Mesenchymal stem cell (in vitro differentiated cells and primary cell): ENCODE measurements at regions not wholly inside any gene's neighbourhood (a gene's known extent, or its start where the extent isn't known, plus 50 kb on each side); places are given as distances from the start of the nearest gene placed in this dataset.

Experiments used
- DNase-seq: peaks from one replicate; pipeline ENCODE4 v3.0.0-alpha.2; 2013
- H2AFZ ChIP-seq: one replicate; pipeline ENCODE4 v1.6.1; 2013; ENCODE audit warnings: low read depth, mild to moderate bottlenecking, control low read depth, inconsistent platforms, low read length, moderate library complexity
- H2AK5ac ChIP-seq: 2 replicates; pipeline ENCODE4 v1.6.1; 2013; ENCODE audit warnings: low read length, moderate library complexity, mild to moderate bottlenecking, inconsistent platforms; ENCODE audit not compliant: severe bottlenecking
- H2BK120ac ChIP-seq: one replicate; pipeline ENCODE4 v1.6.1; 2013; ENCODE audit warnings: low read depth, mild to moderate bottlenecking, inconsistent platforms, low read length, moderate library complexity
- H2BK12ac ChIP-seq, 2 experiments: one replicate each; pipeline ENCODE4 v1.6.1; 2013; ENCODE audit warnings: inconsistent platforms in 2 of 2, low read length in 2 of 2, mild to moderate bottlenecking in 2 of 2, moderate library complexity in 2 of 2, control low read depth in 1 of 2
- H2BK15ac ChIP-seq: one replicate; pipeline ENCODE4 v1.6.1; 2013; ENCODE audit warnings: mild to moderate bottlenecking, low read depth, inconsistent platforms; ENCODE audit not compliant: poor library complexity, severe bottlenecking
- H2BK5ac ChIP-seq: 2 replicates; pipeline ENCODE4 v1.6.1; 2013; ENCODE audit warnings: low read depth, mild to moderate bottlenecking, low read length, control low read depth, inconsistent platforms; ENCODE audit not compliant: poor library complexity, severe bottlenecking
- H3K14ac ChIP-seq, 2 experiments: one replicate each; pipeline ENCODE4 v1.6.1; 2013; ENCODE audit warnings: inconsistent platforms in 2 of 2, low read length in 2 of 2, control low read depth in 1 of 2, mild to moderate bottlenecking in 1 of 2, moderate library complexity in 1 of 2
- H3K18ac ChIP-seq, 2 experiments: one replicate each; pipeline ENCODE4 v1.6.1; 2013; ENCODE audit warnings: inconsistent platforms in 2 of 2, low read length in 2 of 2, control low read depth in 1 of 2, low read depth in 1 of 2, mild to moderate bottlenecking in 1 of 2
- H3K23ac ChIP-seq, 2 experiments: one replicate each; pipeline ENCODE4 v1.6.1; 2013; ENCODE audit warnings: inconsistent platforms in 2 of 2, low read length in 2 of 2, mild to moderate bottlenecking in 2 of 2, moderate library complexity in 2 of 2, control low read depth in 1 of 2
- H3K27ac ChIP-seq: 2 replicates; pipeline ENCODE4 v1.5.1; 2013; ENCODE audit warnings: mild to moderate bottlenecking, moderate library complexity, low read length, control low read depth, inconsistent platforms; ENCODE audit not compliant: poor library complexity, severe bottlenecking
- H3K27me3 ChIP-seq, 2 experiments: 2 replicates each; pipeline versions ENCODE4 v1.6.1 to v1.7.0; 2013; ENCODE audit warnings: low read length in 2 of 2, mild to moderate bottlenecking in 2 of 2, moderate library complexity in 2 of 2, control low read depth in 1 of 2, inconsistent platforms in 1 of 2; ENCODE audit not compliant: control insufficient read depth in 1 of 2, insufficient read depth in 1 of 2
- H3K36me3 ChIP-seq, 2 experiments: 2 replicates each; pipeline versions ENCODE4 v1.6.1 to v1.7.0; 2013; ENCODE audit warnings: low read length in 2 of 2, control low read depth in 1 of 2, inconsistent platforms in 1 of 2, low read depth in 1 of 2, mild to moderate bottlenecking in 1 of 2; ENCODE audit not compliant: insufficient read depth in 2 of 2, control insufficient read depth in 1 of 2
- H3K4ac ChIP-seq, 2 experiments: one replicate each; pipeline ENCODE4 v1.6.1; 2013; ENCODE audit warnings: inconsistent platforms in 2 of 2, low read length in 2 of 2, mild to moderate bottlenecking in 2 of 2, moderate library complexity in 2 of 2, control low read depth in 1 of 2, low read depth in 1 of 2
- H3K4me1 ChIP-seq: 2 replicates; pipeline ENCODE4 v1.6.1; 2013; ENCODE audit warnings: low read depth, low read length, control low read depth; ENCODE audit not compliant: control insufficient read depth, insufficient read depth
- H3K4me2 ChIP-seq: 2 replicates; pipeline ENCODE4 v1.6.1; 2013; ENCODE audit warnings: low read length, mild to moderate bottlenecking, inconsistent platforms; ENCODE audit not compliant: poor library complexity, severe bottlenecking
- H3K4me3 ChIP-seq, 2 experiments: 2 replicates each; pipeline versions ENCODE4 v1.5.1 to v1.7.0; 2013; ENCODE audit warnings: low read length in 2 of 2, mild to moderate bottlenecking in 2 of 2, control low read depth in 1 of 2, low read depth in 1 of 2; ENCODE audit not compliant: insufficient read depth in 1 of 2
- H3K79me1 ChIP-seq: replicated peaks from 2 replicates; pipeline ENCODE4 v1.6.1; 2013; ENCODE audit warnings: mild to moderate bottlenecking, control low read depth, low read length, inconsistent platforms; ENCODE audit not compliant: poor library complexity, severe bottlenecking
- H3K9ac ChIP-seq: 2 replicates; pipeline ENCODE4 v1.7.0; 2013; ENCODE audit warnings: mild to moderate bottlenecking, low read length, moderate library complexity
- H3K9me3 ChIP-seq: 2 replicates; pipeline ENCODE4 v1.7.0; 2013; ENCODE audit warnings: mild to moderate bottlenecking, low read length; ENCODE audit not compliant: control insufficient read depth
- H4K8ac ChIP-seq: one replicate; pipeline ENCODE4 v1.6.1; 2013; ENCODE audit warnings: inconsistent platforms, mild to moderate bottlenecking, low read length, moderate library complexity
- H4K91ac ChIP-seq: one replicate; pipeline ENCODE4 v1.6.1; 2013; ENCODE audit warnings: mild to moderate bottlenecking, low read length, inconsistent platforms
- WGBS: methylation state at CpG from one replicate; pipeline ENCODE4 v1.1.7; 2013; ENCODE audit warnings: mixed read lengths; 5-methylcytosine and 5-hydroxymethylcytosine counted together

GRCh38 chr12:126114441-126114840, 1049.2 kb downstream of the AACS start:
- Histone ChIP-seq H3K18ac (no peak overlapping the region), H2BK120ac (no peak overlapping the region), H2BK5ac (no peak overlapping the region), H4K8ac (no peak overlapping the region), H3K9me3 (peaks cover 9% of the 10 kb centered on the region), H2AFZ (no peak overlapping the region), H2AK5ac (no peak overlapping the region), H3K27me3 (no peaks in the 10 kb centered on the region), H3K4me2 (no peak overlapping the region), H3K36me3 (no peaks in the 10 kb centered on the region), H3K14ac (no peak overlapping the region), H3K9ac (no peak overlapping the region), H2BK12ac (no peak overlapping the region), H3K4me3 (no peak overlapping the region), H3K23ac (no peak overlapping the region), H2BK15ac (no peak overlapping the region), H3K4ac (no peak overlapping the region), H3K27ac (no peak overlapping the region), H4K91ac (no peak overlapping the region), H3K79me1 (no peaks in the 10 kb centered on the region), H3K4me1 (no peaks in the 10 kb centered on the region)
- no peak for DNase-seq
- WGBS = 42% methylated on average over 1 of the region's 5 CpGs

DNA sequence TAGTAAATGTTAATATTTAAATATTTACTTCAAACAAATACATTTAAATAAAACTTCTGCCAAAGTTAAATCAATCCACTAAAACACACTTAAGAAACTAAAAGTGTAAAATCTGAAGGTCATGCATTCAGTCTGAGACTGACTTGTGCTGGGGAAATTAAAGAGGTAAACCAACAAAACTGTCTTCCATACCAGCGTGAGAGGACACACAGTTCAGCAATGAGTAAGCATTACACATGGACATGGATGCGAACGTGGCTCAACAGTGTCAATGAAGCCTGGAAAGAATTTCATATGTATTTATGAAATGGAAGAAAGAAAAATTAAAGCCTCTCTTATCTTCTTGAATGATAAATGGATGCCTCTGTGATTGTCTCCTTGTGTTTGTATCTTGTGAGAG, 1052.3 kb downstream of the AACS start:
- no peak overlapping the region for H3K9ac ChIP-seq
- WGBS = 75% methylated on average over 3 of the region's 3 CpGs
- H3K4me2 ChIP-seq = no peak overlapping the region
- H3K14ac ChIP-seq = no peak overlapping the region
- no peaks in the 10 kb centered on the region for H3K4me1 ChIP-seq
- no peak overlapping the region for H3K4ac ChIP-seq
- no peak for DNase-seq
- no peak overlapping the region for H2BK5ac ChIP-seq
- no peak overlapping the region for H2AFZ ChIP-seq
- H3K27ac ChIP-seq = no peak overlapping the region
- H3K9me3 ChIP-seq = peaks cover 12% of the 10 kb centered on the region
- no peaks in the 10 kb centered on the region for H3K79me1 ChIP-seq
- no peaks in the 10 kb centered on the region for H3K27me3 ChIP-seq
- H2BK15ac ChIP-seq = no peak overlapping the region
- no peak overlapping the region for H2BK120ac ChIP-seq
- H3K23ac ChIP-seq = no peak overlapping the region
- no peaks in the 10 kb centered on the region for H3K36me3 ChIP-seq
- H4K8ac ChIP-seq = no peak overlapping the region
- H2BK12ac ChIP-seq = no peak overlapping the region
- H3K18ac ChIP-seq = no peak overlapping the region
- no peak overlapping the region for H3K4me3 ChIP-seq
- H4K91ac ChIP-seq = no peak overlapping the region
- no peak overlapping the region for H2AK5ac ChIP-seq

GRCh38 chr12:126139355-126139754, 1074.1 kb downstream of the AACS start:
- Histone ChIP-seq H3K14ac (no peak overlapping the region), H3K36me3 (no peaks in the 10 kb centered on the region), H4K8ac (no peak overlapping the region), H3K4me2 (no peak overlapping the region), H3K9ac (no peak overlapping the region), H2AFZ (no peak overlapping the region), H2BK120ac (no peak overlapping the region), H2AK5ac (no peak overlapping the region), H3K27ac (no peak overlapping the region), H3K4me3 (no peak overlapping the region), H3K18ac (no peak overlapping the region), H3K9me3 (peaks cover 70% of the 10 kb centered on the region), H3K27me3 (no peaks in the 10 kb centered on the region), H2BK12ac (no peak overlapping the region), H2BK5ac (no peak overlapping the region), H2BK15ac (no peak overlapping the region), H3K4me1 (no peaks in the 10 kb centered on the region), H4K91ac (no peak overlapping the region), H3K79me1 (no peaks in the 10 kb centered on the region), H3K23ac (no peak overlapping the region), H3K4ac (no peak overlapping the region)
- no peak for DNase-seq
- WGBS = 85% methylated on average over 4 of the region's 5 CpGs

DNA sequence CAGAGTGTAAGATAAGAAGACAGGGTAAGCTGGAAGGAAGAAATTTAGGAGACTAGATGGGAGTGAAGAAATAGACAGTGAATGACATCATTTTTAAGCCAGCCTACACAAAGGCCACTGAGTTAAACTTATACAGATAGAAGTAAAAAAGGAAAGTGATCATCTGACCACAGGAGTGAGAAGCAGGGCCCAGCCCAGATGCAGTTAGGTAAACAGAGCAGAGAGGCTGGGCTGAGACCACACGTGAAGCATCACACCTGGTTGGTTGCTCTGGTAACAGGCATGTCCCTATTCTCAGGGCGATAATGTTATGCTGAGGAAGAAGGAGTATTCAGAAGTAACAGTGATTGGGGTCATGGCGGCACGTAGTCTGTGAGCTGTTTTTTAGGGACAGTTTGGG, 1079.4 kb downstream of the AACS start:
- no peak overlapping the region for H2AFZ ChIP-seq
- H3K14ac ChIP-seq = no peak overlapping the region
- no peaks in the 10 kb centered on the region for H3K79me1 ChIP-seq
- DNase-seq = no peak
- no peaks in the 10 kb centered on the region for H3K27me3 ChIP-seq
- no peak overlapping the region for H2AK5ac ChIP-seq
- no peaks in the 10 kb centered on the region for H3K36me3 ChIP-seq
- H4K91ac ChIP-seq = no peak overlapping the region
- no peak overlapping the region for H3K4me2 ChIP-seq
- no peak overlapping the region for H3K23ac ChIP-seq
- H2BK120ac ChIP-seq = no peak overlapping the region
- H4K8ac ChIP-seq = no peak overlapping the region
- no peak overlapping the region for H3K4me3 ChIP-seq
- no peak overlapping the region for H3K4ac ChIP-seq
- no peak overlapping the region for H2BK12ac ChIP-seq
- no peak overlapping the region for H2BK5ac ChIP-seq
- H3K9ac ChIP-seq = no peak overlapping the region
- H2BK15ac ChIP-seq = no peak overlapping the region
- H3K9me3 ChIP-seq = peaks cover 34% of the 10 kb centered on the region
- H3K18ac ChIP-seq = no peak overlapping the region
- H3K4me1 ChIP-seq = no peaks in the 10 kb centered on the region
- no peak overlapping the region for H3K27ac ChIP-seq
- WGBS = 83% methylated on average over 4 of the region's 4 CpGs
